T-cell (primary cell): ENCODE measurements at regions not wholly inside any gene's neighbourhood (a gene's known extent, or its start where the extent isn't known, plus 50 kb on each side); places are given as distances from the start of the nearest gene placed in this dataset.
"Not testable (repeated sequence)": the region's sequence is repeated elsewhere in the genome, so short reads cannot be mapped to it uniquely, and the experiment has no call there.

Experiments used
- ATAC-seq, 4 experiments: fragments of 200-7000 bp in 3 of 4; fragments of 150-1000 bp in 1 of 4; cut with Tn5 transposase; replicated peaks in 1 of 4; 1 replicate in 3 of 4; 2 replicates in 1 of 4; pipeline ENCODE4 v1.10.0; 2021; ENCODE audit warnings: moderate library complexity in 3 of 4, mild to moderate bottlenecking in 2 of 4, moderate number of reproducible peaks in 1 of 4
- CTCF ChIA-PET, 2 donors: fragments of 300-600 bp; sonication (Branson Sonifier 250); formaldehyde crosslinking; loops; one replicate each; lab custom pipeline; 2022; ENCODE audit warnings: antibody characterized with exemption in 2 of 2; lab: Charles Lee
- POLR2A ChIA-PET, 2 donors: fragments of 300-600 bp; sonication (Branson Sonifier 250); formaldehyde crosslinking; loops; one replicate each; lab custom pipeline; 2022; ENCODE audit warnings: antibody characterized with exemption in 2 of 2; lab: Charles Lee
- DNase-seq, 35 experiments: peaks; one replicate each; pipeline versions ENCODE4 v3.0.0 to v3.0.0-alpha.2; 2013 to 2023
- H3K27ac ChIP-seq: one replicate; pipeline ENCODE4 v1.5.1; 2013; ENCODE audit warnings: low read length
- H3K27me3 ChIP-seq, 2 experiments: replicated peaks in 1 of 2; 1 replicate in 1 of 2; 2 replicates in 1 of 2; pipeline versions ENCODE4 v1.6.1 to v1.7.0; 2013; ENCODE audit warnings: low read length in 1 of 2, mixed read lengths in 1 of 2; ENCODE audit not compliant: control insufficient read depth in 2 of 2, insufficient read depth in 2 of 2; ENCODE audit errors: extremely low read depth in 1 of 2
- H3K36me3 ChIP-seq, 2 donors: 1 replicate in 1 of 2; 2 replicates in 1 of 2; pipeline versions ENCODE4 v1.6.1 to v1.7.0; 2013; ENCODE audit warnings: low read length in 1 of 2; ENCODE audit not compliant: control insufficient read depth in 2 of 2, insufficient read depth in 1 of 2; ENCODE audit errors: extremely low read depth in 1 of 2
- H3K4me1 ChIP-seq, 2 experiments: 1 replicate in 1 of 2; 2 replicates in 1 of 2; pipeline versions ENCODE4 v1.6.1 to v1.7.0; 2013; ENCODE audit warnings: low read length in 2 of 2, mixed read lengths in 1 of 2; ENCODE audit not compliant: insufficient read depth in 2 of 2, control insufficient read depth in 1 of 2; ENCODE audit errors: extremely low read depth in 1 of 2
- H3K4me3 ChIP-seq, 2 donors: 1 replicate in 1 of 2; 2 replicates in 1 of 2; pipeline versions ENCODE4 v1.5.1 to v1.7.0; 2013; ENCODE audit warnings: mild to moderate bottlenecking in 2 of 2, low read length in 1 of 2, moderate library complexity in 1 of 2; ENCODE audit not compliant: control insufficient read depth in 1 of 2; ENCODE audit errors: extremely low read depth in 1 of 2
- H3K9me3 ChIP-seq: 2 replicates; pipeline ENCODE4 v1.7.0; 2013
- H3K27ac Mint-ChIP-seq, 2 donors: one replicate each; pipeline ENCODE4 v1.8.0; 2020 to 2021; ENCODE audit warnings: mild to moderate bottlenecking in 2 of 2, mixed read lengths in 2 of 2
- H3K27me3 Mint-ChIP-seq, 2 donors: one replicate each; pipeline ENCODE4 v1.8.0; 2021 to 2022; ENCODE audit warnings: mixed read lengths in 2 of 2
- H3K36me3 Mint-ChIP-seq: one replicate; pipeline ENCODE4 v1.8.0; 2021; ENCODE audit warnings: mixed read lengths
- H3K4me1 Mint-ChIP-seq, 3 donors: one replicate each; pipeline ENCODE4 v1.8.0; 2020 to 2022; ENCODE audit warnings: mixed read lengths in 3 of 3, mild to moderate bottlenecking in 1 of 3
- H3K4me3 Mint-ChIP-seq, 3 donors: one replicate each; pipeline ENCODE4 v1.8.0; 2020 to 2022; ENCODE audit warnings: mild to moderate bottlenecking in 3 of 3, mixed read lengths in 3 of 3, moderate library complexity in 3 of 3
- H3K9me3 Mint-ChIP-seq, 3 donors: one replicate each; pipeline ENCODE4 v1.8.0; 2020 to 2022; ENCODE audit warnings: mixed read lengths in 3 of 3
- whole genome bisulfite sequencing: methylation state at CpG from one replicate; pipeline ENCODE4 v1.1.5; 2013; ENCODE audit warnings: missing lambda C conversion rate; ENCODE audit not compliant: insufficient coverage; 5-methylcytosine and 5-hydroxymethylcytosine counted together

GRCh38 chr16:90166679-90167556 lies 89.8 kb upstream of the PRDM7 start:
- H3K27me3 Mint-ChIP-seq, ATAC-seq, H3K36me3 Mint-ChIP-seq, H3K4me3 ChIP-seq, H3K27me3 ChIP-seq, H3K9me3 ChIP-seq, CTCF ChIA-PET, H3K4me3 Mint-ChIP-seq, DNase-seq, POLR2A ChIA-PET, H3K4me1 ChIP-seq, H3K27ac Mint-ChIP-seq, H3K36me3 ChIP-seq, H3K27ac ChIP-seq, H3K9me3 Mint-ChIP-seq, H3K4me1 Mint-ChIP-seq: not testable (repeated sequence)
- no CpG with 5 or more reads among the region's 12 CpGs for WGBS

- POLR2A ChIA-PET, H3K27me3 ChIP-seq, H3K36me3 ChIP-seq, H3K36me3 Mint-ChIP-seq, H3K9me3 Mint-ChIP-seq, H3K4me1 ChIP-seq, H3K27ac Mint-ChIP-seq, H3K9me3 ChIP-seq, H3K27me3 Mint-ChIP-seq, DNase-seq, H3K27ac ChIP-seq, CTCF ChIA-PET, H3K4me1 Mint-ChIP-seq, H3K4me3 Mint-ChIP-seq, H3K4me3 ChIP-seq, ATAC-seq: not testable (repeated sequence)
- WGBS = no CpG with 5 or more reads among the region's 4 CpGs
Observed at GRCh38 chr16:90151027-90151426, 73.9 kb upstream of the PRDM7 start.
